ENCODE measurements at regions not wholly inside any gene's neighbourhood (a gene's known extent, or its start where the extent isn't known, plus 50 kb on each side); places are given as distances from the start of the nearest gene placed in this dataset.
"Not testable (repeated sequence)": the region's sequence is repeated elsewhere in the genome, so short reads cannot be mapped to it uniquely, and the experiment has no call there.

DNA sequence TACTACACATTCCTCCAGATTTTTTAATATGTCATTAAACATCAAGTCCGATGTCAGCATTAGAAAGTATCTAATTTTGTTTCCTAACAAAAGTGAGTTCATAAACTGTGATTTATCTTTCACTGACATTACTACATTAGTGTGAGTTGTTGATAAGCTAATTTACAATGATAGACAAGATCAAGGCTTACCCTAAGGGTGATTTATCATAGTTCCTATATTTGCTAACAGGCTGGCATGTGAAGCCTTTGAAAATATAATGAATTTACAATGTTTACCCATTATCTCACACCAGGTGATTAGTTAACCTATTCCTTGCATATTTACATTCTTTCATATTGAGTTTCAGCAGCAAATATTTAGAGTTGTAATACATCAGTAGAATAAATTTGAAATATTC lies 1096.9 kb upstream of the NUDT12 start:
- no peak for DNase-seq

DNA sequence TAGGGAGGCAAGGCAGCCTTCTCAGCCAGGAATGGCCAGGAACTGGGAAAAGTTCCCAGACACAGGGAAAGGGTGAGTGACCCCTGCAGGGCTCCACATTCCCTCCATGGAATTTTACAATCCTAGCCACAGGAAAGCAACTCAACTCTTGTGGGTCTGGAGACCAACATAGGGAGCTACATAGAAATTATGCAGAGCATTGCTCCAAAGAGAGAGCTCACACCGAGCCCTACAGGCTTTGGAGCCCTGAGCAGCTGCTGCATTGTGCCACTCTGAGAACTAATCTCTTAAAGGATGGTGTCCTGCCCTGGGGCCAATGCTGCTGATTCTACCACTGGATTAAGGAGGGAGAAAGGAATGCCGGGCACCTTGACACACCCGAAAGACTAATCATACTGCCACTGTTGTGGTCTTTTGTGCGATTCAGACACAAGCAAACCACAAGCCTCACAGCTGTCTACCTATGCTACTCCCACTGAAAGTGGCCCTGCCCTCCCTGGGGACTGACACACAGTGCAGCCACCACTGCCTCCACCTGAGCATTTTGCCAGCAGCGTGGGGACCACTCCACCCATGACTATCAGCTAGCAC lies 1089.8 kb upstream of the NUDT12 start:
- DNase-seq = no peak

DNA sequence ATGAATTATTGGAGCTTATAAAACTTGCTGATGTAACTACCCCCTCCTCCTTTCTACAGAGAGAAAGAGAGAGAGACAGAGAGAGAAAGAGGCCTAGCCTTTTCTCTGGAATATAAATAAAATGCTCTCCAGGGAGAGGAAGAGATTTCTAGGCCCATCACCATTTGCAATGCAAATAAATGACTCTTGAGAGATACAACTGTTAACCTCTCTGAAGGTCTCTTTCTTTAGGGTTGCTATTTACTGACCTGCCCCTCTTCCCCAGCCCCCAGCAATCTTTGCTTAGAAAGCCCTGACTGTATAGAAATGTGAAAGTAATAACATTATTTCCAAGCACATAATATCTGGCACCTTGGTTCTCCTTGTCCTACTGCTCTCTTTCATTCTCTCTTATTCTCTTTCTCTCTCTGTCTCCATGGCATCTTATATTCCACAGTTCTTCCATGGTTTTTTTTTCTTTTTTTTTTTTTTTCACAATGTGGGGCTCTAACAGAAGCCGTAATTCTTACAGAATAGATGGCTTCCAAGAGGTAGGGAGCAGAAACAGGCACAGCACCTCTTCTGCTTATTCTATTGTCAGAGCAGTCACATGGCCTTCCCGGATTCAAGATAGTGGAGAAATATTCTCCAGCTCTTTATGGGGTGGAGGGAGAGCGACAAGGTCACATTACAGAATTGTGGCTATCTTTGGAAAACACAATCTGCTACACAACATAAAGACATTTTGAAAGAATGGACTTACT lies 1087.9 kb upstream of the NUDT12 start:
- DNase-seq = no peak

DNA sequence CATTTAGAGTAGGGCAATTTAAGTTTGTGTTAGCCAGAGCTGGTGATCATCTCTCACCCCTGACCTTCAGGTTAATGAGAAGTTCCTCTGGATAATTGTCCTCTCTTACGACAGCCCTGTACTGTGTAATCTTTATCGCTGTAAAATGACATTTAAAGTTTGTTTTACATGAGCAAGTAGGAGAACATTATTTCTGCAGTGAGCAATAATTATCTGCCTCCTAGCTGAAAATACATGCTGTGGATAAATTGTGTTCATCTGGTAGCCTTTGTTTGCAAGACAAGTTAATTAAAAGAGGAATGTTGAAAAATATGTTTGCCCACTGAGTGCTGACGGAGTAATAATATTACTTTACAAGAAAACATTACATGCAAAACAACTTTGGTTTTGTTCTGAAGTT lies 1083.8 kb upstream of the NUDT12 start:
- DNase-seq = no peak

DNA sequence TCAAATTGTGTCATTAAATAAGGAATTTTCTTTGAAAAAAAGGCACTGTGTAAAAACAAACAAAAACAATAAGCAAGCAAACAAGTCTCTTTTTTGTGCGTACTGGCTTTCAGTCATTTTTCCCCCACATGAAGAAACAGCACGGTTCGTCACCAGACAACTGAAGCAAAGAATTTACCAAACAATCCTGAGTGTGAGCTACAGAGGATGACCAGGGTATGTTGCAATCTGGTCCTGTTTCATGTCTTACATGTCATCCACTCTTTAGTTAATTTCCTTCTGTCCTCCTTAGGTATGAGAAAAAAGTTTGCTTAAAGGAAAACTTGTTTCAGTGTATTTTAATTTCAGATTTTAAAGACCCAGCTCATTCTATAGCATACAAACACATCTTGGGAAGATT lies 1080.7 kb upstream of the NUDT12 start:
- DNase-seq = no peak

DNA sequence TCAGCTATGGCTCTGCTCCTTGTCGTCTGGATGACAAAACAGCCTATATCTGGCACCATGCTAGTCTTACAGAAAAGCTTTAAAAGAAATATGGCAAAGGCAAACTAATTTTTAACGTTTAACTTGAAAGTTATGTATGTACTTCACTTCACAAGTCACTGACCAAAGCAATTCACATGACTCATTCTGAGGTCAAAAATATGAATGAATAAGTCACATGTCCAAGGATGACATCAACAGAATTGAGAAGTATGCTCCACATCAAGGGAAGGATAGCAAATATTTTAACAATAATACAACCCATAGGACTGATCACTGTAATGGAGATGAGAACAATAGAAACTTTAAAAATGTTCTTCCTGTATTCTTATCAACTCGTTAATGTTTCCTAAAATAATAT lies 1072.6 kb upstream of the NUDT12 start:
- DNase-seq = no peak

DNA sequence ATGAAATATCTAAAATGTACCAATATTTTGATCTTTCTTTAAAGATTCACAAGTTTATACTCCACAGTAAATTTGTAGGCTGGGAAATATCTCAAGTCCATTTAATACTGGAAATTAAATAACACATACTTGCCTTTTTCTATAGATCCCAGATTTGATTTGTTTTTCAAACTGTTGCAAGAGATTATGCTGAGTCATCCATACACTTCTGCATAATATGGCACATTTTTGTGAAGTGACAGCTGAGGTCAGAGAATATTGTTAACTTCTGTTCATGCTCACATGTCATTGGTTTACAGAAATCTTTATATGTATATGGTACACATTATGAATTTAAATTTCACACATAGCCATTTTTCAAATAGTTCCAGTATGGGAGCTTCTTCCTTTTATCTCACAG lies 1066.3 kb upstream of the NUDT12 start:
- DNase-seq = no peak

DNA sequence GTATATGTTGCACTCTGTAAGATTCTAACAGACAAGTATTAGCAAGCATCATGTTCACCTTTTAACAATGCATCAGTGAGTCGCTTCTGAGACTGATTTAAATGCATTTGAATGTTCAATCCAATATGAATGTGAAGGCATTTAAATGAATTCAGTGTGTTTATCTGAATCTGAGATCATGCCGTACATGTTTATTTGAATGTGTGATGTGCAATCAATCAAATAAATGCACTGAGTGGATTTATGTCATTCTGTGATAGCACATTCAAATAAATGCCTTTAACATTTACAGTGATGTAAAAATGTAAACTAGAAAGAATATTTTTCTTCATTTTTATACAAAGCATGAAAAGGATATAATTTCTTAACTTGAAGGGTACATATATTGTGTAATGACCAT lies 1063.5 kb upstream of the NUDT12 start:
- no peak for DNase-seq

DNA sequence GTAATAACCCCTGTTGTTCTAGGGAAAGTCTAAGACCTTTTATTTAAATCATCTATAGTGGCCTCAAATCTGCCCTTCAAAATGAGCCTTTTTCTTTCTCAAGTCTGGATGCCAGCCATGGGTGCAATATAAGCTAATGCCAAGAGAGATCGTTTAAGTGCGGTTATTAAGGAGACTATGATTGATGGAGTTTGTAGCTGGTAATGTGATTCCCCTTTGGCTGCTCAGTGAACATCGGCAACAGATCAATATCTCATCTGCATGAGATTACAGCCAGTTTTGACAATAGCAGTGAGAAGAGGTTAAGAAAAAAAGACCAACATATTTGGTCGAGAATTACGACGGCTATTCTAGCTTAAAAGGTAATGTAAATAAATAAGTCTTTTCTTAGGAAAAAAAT lies 1049.4 kb upstream of the NUDT12 start:
- DNase-seq = no peak

DNA sequence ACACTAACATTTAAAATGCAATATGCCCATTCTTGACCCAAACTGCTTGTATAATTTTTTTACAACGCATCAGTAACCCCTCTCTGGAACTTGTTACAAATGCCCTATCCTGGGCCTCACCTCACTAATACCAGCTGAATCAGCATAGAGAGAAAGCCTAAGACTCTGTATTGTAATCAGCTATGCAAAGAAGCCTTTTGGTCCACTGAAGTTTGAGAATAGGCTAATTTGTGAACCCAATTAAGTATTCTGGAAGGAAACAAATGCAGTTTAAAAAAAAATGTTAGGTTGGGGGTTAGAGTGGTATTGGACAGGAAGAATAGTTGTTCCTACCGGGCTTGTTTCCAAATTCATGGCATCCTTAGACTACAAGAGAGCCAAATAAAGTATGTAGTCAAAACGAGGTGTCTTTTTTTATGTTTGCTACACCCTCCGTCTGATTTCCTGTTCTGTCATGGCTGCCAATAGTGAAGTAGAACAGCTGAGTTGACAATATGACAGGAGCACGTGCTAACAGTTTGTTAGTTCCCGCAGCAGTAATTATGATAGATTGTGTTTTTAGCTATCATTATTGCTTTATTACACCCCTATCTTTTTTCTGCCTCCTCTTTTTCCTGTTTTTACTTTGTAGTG lies 1048.7 kb upstream of the NUDT12 start:
- DNase-seq = no peak

DNA sequence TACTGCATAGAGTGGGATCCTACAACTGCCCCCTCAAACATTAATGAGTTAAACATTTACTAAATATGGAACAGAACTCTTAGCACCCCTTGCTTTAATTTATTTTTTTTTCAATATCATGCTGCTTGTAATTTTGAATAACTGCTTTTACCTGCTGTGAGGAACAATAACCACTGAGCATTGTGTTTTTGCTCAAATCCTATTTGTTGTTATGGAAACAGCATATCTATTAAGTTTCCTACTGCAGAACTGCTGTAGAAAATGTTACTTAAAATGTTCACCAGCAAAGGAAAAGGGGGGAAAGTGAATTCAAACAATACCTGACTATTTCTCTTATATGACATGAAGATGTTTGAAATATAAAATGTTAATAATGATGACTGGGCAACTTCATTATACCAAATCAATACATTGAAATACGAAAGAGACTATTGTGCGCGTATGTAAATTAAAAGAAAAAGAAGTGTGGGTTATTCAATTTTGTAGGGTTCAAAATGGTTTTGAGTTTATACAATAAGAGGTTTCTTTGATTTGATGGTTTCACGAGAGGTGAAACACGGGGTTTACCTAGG lies 1043.8 kb upstream of the NUDT12 start:
- no peak for DNase-seq

DNA sequence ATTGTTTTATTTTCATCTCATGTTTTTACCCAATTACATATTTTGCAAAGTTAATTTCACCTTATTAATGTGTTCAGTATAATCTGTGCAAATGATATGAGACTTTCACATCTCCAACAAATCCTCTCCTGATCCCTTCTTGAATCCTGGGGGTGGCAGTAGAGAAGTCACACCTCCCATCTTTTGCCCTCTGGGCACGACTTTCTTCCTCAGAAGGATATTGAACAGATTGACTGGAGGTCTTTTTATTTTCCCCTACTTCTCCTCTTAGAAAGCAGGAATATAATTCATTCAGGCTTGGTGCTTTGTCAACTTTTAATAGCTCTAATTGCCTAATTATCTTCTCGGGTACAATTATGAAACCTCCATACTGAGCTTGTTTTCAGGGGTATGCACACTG lies 1037.1 kb upstream of the NUDT12 start:
- DNase-seq = no peak

DNA sequence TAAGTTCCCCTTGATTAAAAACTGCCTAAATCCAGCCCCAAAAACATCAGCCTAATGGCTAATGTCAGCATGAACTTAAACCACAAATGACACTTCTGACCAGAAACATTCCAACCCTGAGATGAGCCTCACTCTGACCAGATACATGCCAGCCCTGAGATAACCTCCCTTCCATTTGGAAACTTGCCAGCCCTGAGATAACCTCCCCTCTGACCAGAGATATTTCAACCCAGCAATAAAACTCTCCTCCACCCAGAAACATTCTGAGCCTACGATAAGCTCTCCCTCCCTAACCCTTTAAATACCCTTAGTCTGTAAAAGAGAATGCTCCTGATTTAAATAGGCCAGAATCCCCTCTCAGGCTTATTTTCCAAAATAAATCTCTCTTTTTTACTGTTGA lies 1035.7 kb upstream of the NUDT12 start:
- DNase-seq = no peak

DNA sequence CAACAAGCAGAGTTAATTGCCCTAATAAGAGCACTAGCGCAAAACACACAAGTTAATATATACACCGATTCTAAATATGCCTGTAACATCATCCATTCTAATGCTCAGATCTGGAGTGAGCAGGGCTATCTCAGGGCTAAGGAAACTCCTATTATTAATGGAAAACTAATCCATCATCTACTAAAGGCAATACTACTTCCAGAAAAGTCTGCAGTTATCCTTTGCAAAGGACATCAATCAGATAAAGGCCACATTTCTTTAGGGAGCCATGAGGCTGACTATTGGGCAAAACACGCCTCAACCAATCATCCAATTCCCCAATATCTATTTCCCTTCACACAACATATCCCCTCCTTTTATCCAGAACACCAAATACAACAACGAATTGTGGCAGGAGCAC lies 1032.3 kb upstream of the NUDT12 start:
- DNase-seq = no peak

DNA sequence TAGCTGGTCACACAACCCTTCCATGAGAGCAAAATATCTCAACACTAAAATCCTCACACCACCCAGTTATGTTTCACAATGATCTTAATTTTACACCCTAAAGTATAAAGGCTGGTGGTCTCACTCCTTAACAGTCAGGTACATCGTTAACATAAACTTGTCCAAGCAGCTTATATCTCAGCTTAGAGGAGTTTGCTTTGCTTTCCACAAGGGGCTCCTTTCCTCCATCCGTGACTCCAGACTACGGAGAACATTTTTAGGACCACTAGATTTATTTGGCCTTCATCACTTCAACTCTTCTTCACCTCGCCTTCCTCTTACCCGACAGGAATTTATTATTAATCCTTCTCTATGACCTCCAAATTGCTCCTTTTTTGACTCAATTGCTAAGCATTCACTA lies 1014.1 kb upstream of the NUDT12 start:
- no peak for DNase-seq

DNA sequence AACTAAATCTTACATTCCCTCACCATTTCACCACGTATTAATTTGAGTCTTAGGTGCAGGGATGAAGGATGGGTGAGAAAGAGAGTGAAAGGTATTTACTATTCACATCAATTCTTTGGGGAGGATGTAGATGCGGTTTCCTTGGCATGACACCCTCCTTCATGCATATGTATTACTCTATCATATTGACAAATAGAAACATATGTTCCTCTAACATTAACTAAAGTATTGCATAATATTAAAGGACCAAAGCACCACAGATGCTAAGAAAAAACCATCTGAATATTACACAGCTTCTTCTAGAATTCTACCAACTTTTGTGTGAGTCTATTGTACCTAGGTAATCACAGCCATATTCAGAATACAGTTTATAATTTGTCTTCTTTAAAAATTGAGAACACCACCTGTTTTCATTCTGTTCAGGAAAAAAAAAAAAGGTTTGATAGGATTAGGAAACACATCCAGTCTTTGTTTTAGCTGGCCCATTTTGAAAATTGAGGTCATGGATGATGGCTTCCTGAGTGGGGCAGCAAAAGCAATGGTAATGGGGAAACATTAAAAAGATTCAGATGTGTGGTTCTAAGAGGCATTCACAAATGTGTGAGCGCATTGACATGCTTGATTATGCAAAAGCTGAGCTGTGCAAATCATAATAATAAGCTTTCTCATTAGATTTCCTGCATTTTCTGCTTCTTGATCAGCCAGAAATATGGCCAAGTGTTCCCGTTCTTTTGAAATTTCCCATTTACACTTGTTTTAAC lies 1011.5 kb upstream of the NUDT12 start:
- DNase-seq = peak in 5 of 56 donors; percentile 0 to 30 (median 5)

DNA sequence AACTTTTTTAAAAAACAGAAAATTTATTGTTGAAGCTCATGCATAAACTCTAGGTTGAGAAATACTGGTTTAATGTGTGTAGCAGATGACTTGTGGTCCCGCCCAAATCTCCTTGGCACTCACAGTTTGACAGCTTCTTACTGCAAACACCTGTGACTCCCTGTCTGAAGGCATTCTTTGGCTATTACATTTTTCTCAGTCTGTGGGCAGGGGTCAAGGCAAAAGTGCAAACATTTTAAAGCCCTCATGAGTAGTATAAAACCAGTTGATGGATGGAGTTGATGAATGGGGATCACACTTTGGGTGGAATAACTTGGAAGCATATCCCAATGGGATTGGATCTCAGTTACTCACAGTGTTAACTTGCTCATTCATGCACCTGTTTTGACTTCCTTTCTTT lies 1007.0 kb upstream of the NUDT12 start:
- DNase-seq = no peak

DNA sequence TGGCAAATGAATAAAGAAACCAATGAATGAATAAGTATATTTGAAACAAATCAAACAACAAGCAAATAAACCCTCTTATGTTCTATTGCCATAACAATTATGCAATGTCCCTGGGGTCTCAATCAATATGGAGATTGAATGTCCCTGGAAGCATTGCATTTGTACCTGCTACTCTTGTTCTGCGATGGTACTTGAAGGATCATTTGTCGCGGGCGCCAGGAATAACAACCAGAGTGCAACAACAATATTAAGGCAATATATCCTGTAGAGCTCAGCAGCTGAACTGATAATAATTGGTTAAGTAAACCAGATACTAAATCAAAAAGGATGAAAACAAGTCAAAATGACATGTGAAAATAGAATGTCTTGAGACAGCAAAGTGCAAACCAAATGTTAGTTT lies 1001.9 kb upstream of the NUDT12 start:
- no peak for DNase-seq

DNA sequence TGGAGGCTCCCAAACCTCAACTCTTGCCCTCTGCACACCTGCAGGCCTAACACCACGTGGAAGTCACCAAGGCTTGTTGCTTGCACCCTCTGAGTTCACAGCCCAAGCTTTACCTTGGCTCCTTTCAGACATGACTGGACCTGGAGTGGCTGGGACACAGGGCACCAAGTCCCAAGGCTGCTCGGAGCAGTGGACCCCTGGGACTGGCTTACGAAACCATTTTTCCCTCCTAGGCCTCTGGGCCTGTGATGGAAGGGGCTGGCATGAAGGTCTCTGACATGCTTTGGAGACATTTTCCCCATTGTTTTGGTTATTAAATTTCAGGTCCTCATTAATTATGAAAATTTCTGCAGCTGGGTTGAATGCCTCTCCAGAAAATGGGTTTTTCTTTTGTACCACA lies 994.4 kb upstream of the NUDT12 start:
- DNase-seq = no peak

DNA sequence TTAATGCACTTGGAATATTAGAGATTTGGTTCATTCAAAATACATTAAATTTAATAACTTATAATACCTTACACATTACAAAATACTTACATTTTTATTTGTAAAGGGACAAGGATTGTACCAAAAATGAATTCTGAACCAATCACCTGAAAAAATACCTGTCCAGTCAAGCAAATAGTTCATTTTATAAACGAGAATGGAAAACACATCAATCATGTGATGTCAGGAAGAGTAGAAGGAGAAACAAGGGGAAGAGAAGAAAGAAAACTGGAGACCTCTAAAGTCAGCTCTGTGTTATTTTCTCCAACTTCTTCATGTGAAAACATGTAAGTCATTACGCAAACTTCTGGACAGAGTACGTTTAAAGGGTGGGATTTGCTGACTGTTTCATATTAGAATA lies 989.0 kb upstream of the NUDT12 start:
- no peak for DNase-seq

DNA sequence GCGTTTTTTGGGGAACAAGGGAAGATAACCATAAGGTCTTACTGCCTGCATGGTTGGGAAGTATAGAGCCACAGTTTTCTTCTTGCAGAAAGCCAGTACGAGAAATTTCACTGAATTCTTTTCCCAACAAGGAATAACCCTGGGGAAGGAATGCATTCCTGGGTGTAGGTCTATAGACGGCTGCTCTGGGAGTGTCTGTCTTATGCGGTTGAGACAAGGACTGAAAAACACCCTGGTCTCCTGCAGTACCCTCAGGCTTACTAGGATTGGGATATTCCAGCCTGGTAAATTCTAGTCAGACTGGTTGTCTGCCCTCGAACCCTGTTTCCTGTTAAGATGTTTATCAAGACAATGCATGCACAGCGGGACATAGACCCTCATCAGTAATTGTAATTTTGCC lies 984.3 kb upstream of the NUDT12 start:
- not testable (repeated sequence) for DNase-seq

All from nucleus accumbens (tissue), 56 donors.